ENCODE measurements at regions not wholly inside any gene's neighbourhood (a gene's known extent, or its start where the extent isn't known, plus 50 kb on each side); places are given as distances from the start of the nearest gene placed in this dataset.

GRCh38 chr13:108156749-108157148 is 58.6 kb downstream of the LIG4 start:
- no peak for DNase-seq

- peak; percentile 39 for DNase-seq
These were observed 59.9 kb downstream of the LIG4 start for GRCh38 chr13:108155185-108156106.

GRCh38 chr13:108154421-108154858 is 60.9 kb downstream of the LIG4 start:
- DNase-seq: no peak

GRCh38 chr13:108146642-108147041 is 68.7 kb downstream of the LIG4 start:
- no peak for DNase-seq

GRCh38 chr13:108142702-108143436 is 72.5 kb downstream of the LIG4 start:
- no peak for DNase-seq

GRCh38 chr13:108137176-108137575 is 78.2 kb downstream of the LIG4 start:
- DNase-seq: no peak

GRCh38 chr13:108127406-108127805 is 87.9 kb downstream of the LIG4 start:
- DNase-seq: no peak

GRCh38 chr13:108126056-108126455 is 89.3 kb downstream of the LIG4 start:
- DNase-seq: no peak

- DNase-seq: no peak
These were observed 93.9 kb downstream of the LIG4 start for GRCh38 chr13:108121406-108121805.

GRCh38 chr13:108120856-108121255 is 94.5 kb downstream of the LIG4 start:
- DNase-seq: no peak

GRCh38 chr13:108120302-108120701 is 95.0 kb downstream of the LIG4 start:
- DNase-seq: no peak

GRCh38 chr13:108115738-108116137 is 99.6 kb downstream of the LIG4 start:
- no peak for DNase-seq

- DNase-seq: no peak
These were observed 101.9 kb downstream of the LIG4 start for GRCh38 chr13:108113407-108113806.

GRCh38 chr13:108104736-108105135 is 110.6 kb downstream of the LIG4 start:
- no peak for DNase-seq

GRCh38 chr13:108102771-108103170 is 112.6 kb downstream of the LIG4 start:
- no peak for DNase-seq

GRCh38 chr13:108096301-108096915 is 118.9 kb downstream of the LIG4 start:
- DNase-seq: no peak

GRCh38 chr13:108095036-108095435 is 120.3 kb downstream of the LIG4 start:
- no peak for DNase-seq

- DNase-seq: no peak
These were observed 121.7 kb downstream of the LIG4 start for GRCh38 chr13:108093616-108094015.

- DNase-seq: no peak
These were observed 127.5 kb downstream of the LIG4 start for GRCh38 chr13:108087810-108088209.

GRCh38 chr13:108086678-108087077 is 128.7 kb downstream of the LIG4 start:
- no peak for DNase-seq

- DNase-seq: no peak
These were observed 130.5 kb downstream of the LIG4 start for GRCh38 chr13:108084840-108085239.

GRCh38 chr13:108083056-108083455 is 132.3 kb downstream of the LIG4 start:
- no peak for DNase-seq

- DNase-seq: no peak
These were observed 132.9 kb downstream of the LIG4 start for GRCh38 chr13:108082481-108082880.

- no peak for DNase-seq
These were observed 138.1 kb downstream of the LIG4 start for GRCh38 chr13:108077284-108077683.
